Activated CD4-positive, alpha-beta memory T cell treated with anti-CD3 and anti-CD28 coated beads, Interleukin-2, amount 10 ng/mL, durations not matched to agents 7 days and 5 days (primary cell): ENCODE measurements at regions not wholly inside any gene's neighbourhood (a gene's known extent, or its start where the extent isn't known, plus 50 kb on each side); places are given as distances from the start of the nearest gene placed in this dataset.

Source experiments
- CTCF ChIA-PET: fragments of 350-600 bp; sonication (Branson Sonifier 250); formaldehyde crosslinking; loops from one replicate; lab custom pipeline; 2021; ENCODE audit warnings: antibody characterized with exemption, inconsistent platforms; lab: Charles Lee
- POLR2A ChIA-PET: fragments of 350-600 bp; sonication (Branson Sonifier 250); formaldehyde crosslinking; loops from one replicate; lab custom pipeline; 2021; ENCODE audit warnings: antibody characterized with exemption; lab: Charles Lee
- DNase-seq: peaks from one replicate; pipeline ENCODE4 v3.0.0-alpha.2; 2020
- H3K27ac Mint-ChIP-seq: one replicate; pipeline ENCODE4 v1.8.0; 2021; ENCODE audit warnings: mild to moderate bottlenecking, mixed read lengths
- H3K27me3 Mint-ChIP-seq: one replicate; pipeline ENCODE4 v1.8.0; 2021; ENCODE audit warnings: mixed read lengths
- H3K36me3 Mint-ChIP-seq: one replicate; pipeline ENCODE4 v1.8.0; 2021; ENCODE audit warnings: low read depth, mixed read lengths
- H3K4me1 Mint-ChIP-seq: one replicate; pipeline ENCODE4 v1.8.0; 2021; ENCODE audit warnings: mixed read lengths
- H3K4me3 Mint-ChIP-seq: one replicate; pipeline ENCODE4 v1.8.0; 2021; ENCODE audit warnings: mild to moderate bottlenecking, mixed read lengths
- H3K9me3 Mint-ChIP-seq: one replicate; pipeline ENCODE4 v1.8.0; 2021; ENCODE audit warnings: mixed read lengths

GRCh38 chr2:221167561-221167960, 404.5 kb downstream of the EPHA4 start:
- Mint-ChIP-seq H3K4me3 (no peak overlapping the region), H3K9me3 (no peaks in the 10 kb centered on the region), H3K36me3 (no peaks in the 10 kb centered on the region), H3K27ac (no peak overlapping the region), H3K27me3 (no peaks in the 10 kb centered on the region), H3K4me1 (no peaks in the 10 kb centered on the region)
- DNase-seq: no peak
- CTCF ChIA-PET: no interaction called here
- POLR2A ChIA-PET: no interaction called here

- POLR2A ChIA-PET: no interaction called here
- no peak overlapping the region for H3K4me3 Mint-ChIP-seq
- no peaks in the 10 kb centered on the region for H3K9me3 Mint-ChIP-seq
- H3K27ac Mint-ChIP-seq: no peak overlapping the region
- no peak for DNase-seq
- no peaks in the 10 kb centered on the region for H3K4me1 Mint-ChIP-seq
- CTCF ChIA-PET: no interaction called here
- H3K36me3 Mint-ChIP-seq: no peaks in the 10 kb centered on the region
- no peaks in the 10 kb centered on the region for H3K27me3 Mint-ChIP-seq
These were observed 402.4 kb downstream of the EPHA4 start for GRCh38 chr2:221169724-221170123.

GRCh38 chr2:221170548-221170947, 401.6 kb downstream of the EPHA4 start:
- H3K36me3 Mint-ChIP-seq: no peaks in the 10 kb centered on the region
- no peaks in the 10 kb centered on the region for H3K4me1 Mint-ChIP-seq
- H3K27ac Mint-ChIP-seq: no peak overlapping the region
- no peaks in the 10 kb centered on the region for H3K27me3 Mint-ChIP-seq
- ChIA-PET CTCF (no interaction called here), POLR2A (no interaction called here)
- no peak for DNase-seq
- H3K9me3 Mint-ChIP-seq: no peaks in the 10 kb centered on the region
- H3K4me3 Mint-ChIP-seq: no peak overlapping the region

GRCh38 chr2:221176667-221177066, 395.4 kb downstream of the EPHA4 start:
- H3K9me3 Mint-ChIP-seq: no peaks in the 10 kb centered on the region
- H3K36me3 Mint-ChIP-seq: no peaks in the 10 kb centered on the region
- no peaks in the 10 kb centered on the region for H3K4me1 Mint-ChIP-seq
- POLR2A ChIA-PET: no interaction called here
- no peak overlapping the region for H3K4me3 Mint-ChIP-seq
- no peaks in the 10 kb centered on the region for H3K27me3 Mint-ChIP-seq
- DNase-seq: no peak
- H3K27ac Mint-ChIP-seq: no peak overlapping the region
- CTCF ChIA-PET: no interaction called here

- Mint-ChIP-seq H3K9me3 (no peaks in the 10 kb centered on the region), H3K27me3 (no peaks in the 10 kb centered on the region), H3K27ac (no peak overlapping the region), H3K36me3 (no peaks in the 10 kb centered on the region), H3K4me3 (no peak overlapping the region), H3K4me1 (no peaks in the 10 kb centered on the region)
- CTCF ChIA-PET: interaction anchor here (0.9 kb wide), 1 partner anchor 182 kb away, joined by 3 read pairs; no protein-coding TSS in a partner anchor
- POLR2A ChIA-PET: no interaction called here
- DNase-seq: no peak
These were observed 394.0 kb downstream of the EPHA4 start for GRCh38 chr2:221178139-221178538.

- H3K9me3 Mint-ChIP-seq: no peaks in the 10 kb centered on the region
- CTCF ChIA-PET: no interaction called here
- no peaks in the 10 kb centered on the region for H3K4me1 Mint-ChIP-seq
- H3K27me3 Mint-ChIP-seq: no peaks in the 10 kb centered on the region
- DNase-seq: no peak
- POLR2A ChIA-PET: no interaction called here
- H3K4me3 Mint-ChIP-seq: no peak overlapping the region
- H3K36me3 Mint-ChIP-seq: no peaks in the 10 kb centered on the region
- H3K27ac Mint-ChIP-seq: no peak overlapping the region
These were observed 385.2 kb downstream of the EPHA4 start for GRCh38 chr2:221186873-221187272.

- ChIA-PET CTCF (no interaction called here), POLR2A (no interaction called here)
- no peaks in the 10 kb centered on the region for H3K27me3 Mint-ChIP-seq
- H3K9me3 Mint-ChIP-seq: no peaks in the 10 kb centered on the region
- H3K4me3 Mint-ChIP-seq: no peak overlapping the region
- no peak for DNase-seq
- H3K27ac Mint-ChIP-seq: no peak overlapping the region
- H3K36me3 Mint-ChIP-seq: no peaks in the 10 kb centered on the region
- no peaks in the 10 kb centered on the region for H3K4me1 Mint-ChIP-seq
These were observed 382.6 kb downstream of the EPHA4 start for GRCh38 chr2:221189431-221190067.

- DNase-seq: no peak
- H3K9me3 Mint-ChIP-seq: no peaks in the 10 kb centered on the region
- H3K4me1 Mint-ChIP-seq: no peaks in the 10 kb centered on the region
- no peak overlapping the region for H3K27ac Mint-ChIP-seq
- POLR2A ChIA-PET: no interaction called here
- CTCF ChIA-PET: no interaction called here
- no peaks in the 10 kb centered on the region for H3K27me3 Mint-ChIP-seq
- H3K4me3 Mint-ChIP-seq: no peak overlapping the region
- H3K36me3 Mint-ChIP-seq: no peaks in the 10 kb centered on the region
These were observed 376.3 kb downstream of the EPHA4 start for GRCh38 chr2:221195829-221196228.

- Mint-ChIP-seq H3K4me3 (no peak overlapping the region), H3K27me3 (no peaks in the 10 kb centered on the region), H3K27ac (no peak overlapping the region), H3K36me3 (no peaks in the 10 kb centered on the region), H3K4me1 (no peaks in the 10 kb centered on the region), H3K9me3 (no peaks in the 10 kb centered on the region)
- POLR2A ChIA-PET: no interaction called here
- no peak for DNase-seq
- CTCF ChIA-PET: no interaction called here
These were observed 374.8 kb downstream of the EPHA4 start for GRCh38 chr2:221197225-221197856.

GRCh38 chr2:221198309-221198708, 373.8 kb downstream of the EPHA4 start:
- Mint-ChIP-seq H3K36me3 (no peaks in the 10 kb centered on the region), H3K27ac (no peak overlapping the region), H3K4me3 (no peak overlapping the region), H3K9me3 (no peaks in the 10 kb centered on the region), H3K27me3 (no peaks in the 10 kb centered on the region), H3K4me1 (no peaks in the 10 kb centered on the region)
- POLR2A ChIA-PET: no interaction called here
- CTCF ChIA-PET: no interaction called here
- DNase-seq: no peak

GRCh38 chr2:221200184-221200839, 371.8 kb downstream of the EPHA4 start:
- CTCF ChIA-PET: interaction anchor here (0.5 kb wide), 2 partner anchors 9 to 826 kb away, joined by 3 read pairs; no protein-coding TSS in a partner anchor
- DNase-seq: no peak
- no peak overlapping the region for H3K4me3 Mint-ChIP-seq
- POLR2A ChIA-PET: no interaction called here
- no peaks in the 10 kb centered on the region for H3K9me3 Mint-ChIP-seq
- no peak overlapping the region for H3K27ac Mint-ChIP-seq
- H3K4me1 Mint-ChIP-seq: no peaks in the 10 kb centered on the region
- no peaks in the 10 kb centered on the region for H3K36me3 Mint-ChIP-seq
- no peaks in the 10 kb centered on the region for H3K27me3 Mint-ChIP-seq

- Mint-ChIP-seq H3K9me3 (no peaks in the 10 kb centered on the region), H3K4me1 (no peaks in the 10 kb centered on the region), H3K36me3 (no peaks in the 10 kb centered on the region), H3K27me3 (no peaks in the 10 kb centered on the region), H3K4me3 (no peak overlapping the region), H3K27ac (no peak overlapping the region)
- CTCF ChIA-PET: no interaction called here
- DNase-seq: no peak
- POLR2A ChIA-PET: no interaction called here
These were observed 369.7 kb downstream of the EPHA4 start for GRCh38 chr2:221202431-221202830.

GRCh38 chr2:221203125-221203524, 369.0 kb downstream of the EPHA4 start:
- Mint-ChIP-seq H3K9me3 (no peaks in the 10 kb centered on the region), H3K4me3 (no peak overlapping the region), H3K36me3 (no peaks in the 10 kb centered on the region), H3K4me1 (no peaks in the 10 kb centered on the region), H3K27me3 (no peaks in the 10 kb centered on the region), H3K27ac (no peak overlapping the region)
- ChIA-PET POLR2A (no interaction called here), CTCF (no interaction called here)
- no peak for DNase-seq

- no peak for DNase-seq
- Mint-ChIP-seq H3K4me3 (no peak overlapping the region), H3K4me1 (no peaks in the 10 kb centered on the region), H3K27me3 (no peaks in the 10 kb centered on the region), H3K27ac (no peak overlapping the region), H3K9me3 (no peaks in the 10 kb centered on the region), H3K36me3 (no peaks in the 10 kb centered on the region)
- ChIA-PET POLR2A (no interaction called here), CTCF (no interaction called here)
These were observed 368.2 kb downstream of the EPHA4 start for GRCh38 chr2:221203856-221204255.
